GM11168 (cell line): ENCODE measurements at regions not wholly inside any gene's neighbourhood (a gene's known extent, or its start where the extent isn't known, plus 50 kb on each side); places are given as distances from the start of the nearest gene placed in this dataset.

Experiments
- in situ Hi-C: fragments of 300-500 bp; cut with MboI; formaldehyde crosslinking; loops from one replicate; pipeline ENCODE4 v1.12.0; 2022; ENCODE audit warnings: low sequenced_read_pairs; ENCODE audit not compliant: unreplicated experiment

DNA sequence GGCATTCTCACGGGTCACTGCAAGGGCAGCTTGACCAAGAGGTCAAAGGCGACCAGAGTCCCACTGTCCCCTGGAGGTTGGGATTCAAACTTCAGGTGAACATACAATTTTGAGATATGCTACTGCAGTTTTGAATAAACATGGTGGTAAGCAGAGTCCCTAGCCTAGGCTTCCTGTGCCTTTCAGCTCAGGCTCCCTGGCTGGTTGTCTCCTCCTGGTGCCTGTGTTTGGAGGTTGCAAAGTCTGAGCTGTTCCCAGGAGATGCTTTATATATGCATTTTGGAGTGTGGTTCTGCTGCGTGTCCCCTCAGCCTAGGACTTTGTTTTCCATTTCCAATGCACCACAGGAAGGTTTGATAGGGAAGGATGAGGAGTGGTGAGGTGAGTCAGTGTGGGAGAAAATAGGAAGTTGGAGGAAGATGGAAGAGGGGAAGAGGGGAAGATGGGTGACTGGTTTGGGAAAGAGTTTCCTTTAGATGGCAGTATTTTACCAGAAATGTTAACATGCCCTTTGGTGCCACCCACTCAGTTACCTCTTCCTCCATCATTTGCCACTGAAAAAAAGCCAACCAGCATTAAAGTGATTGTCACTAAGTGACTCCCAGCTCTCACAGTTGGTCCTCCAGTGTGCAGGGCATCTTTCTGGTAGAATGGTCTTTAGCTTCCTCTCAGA lies 211.7 kb upstream of the AGTR2 start:
- in situ Hi-C loops: no loop called here

DNA sequence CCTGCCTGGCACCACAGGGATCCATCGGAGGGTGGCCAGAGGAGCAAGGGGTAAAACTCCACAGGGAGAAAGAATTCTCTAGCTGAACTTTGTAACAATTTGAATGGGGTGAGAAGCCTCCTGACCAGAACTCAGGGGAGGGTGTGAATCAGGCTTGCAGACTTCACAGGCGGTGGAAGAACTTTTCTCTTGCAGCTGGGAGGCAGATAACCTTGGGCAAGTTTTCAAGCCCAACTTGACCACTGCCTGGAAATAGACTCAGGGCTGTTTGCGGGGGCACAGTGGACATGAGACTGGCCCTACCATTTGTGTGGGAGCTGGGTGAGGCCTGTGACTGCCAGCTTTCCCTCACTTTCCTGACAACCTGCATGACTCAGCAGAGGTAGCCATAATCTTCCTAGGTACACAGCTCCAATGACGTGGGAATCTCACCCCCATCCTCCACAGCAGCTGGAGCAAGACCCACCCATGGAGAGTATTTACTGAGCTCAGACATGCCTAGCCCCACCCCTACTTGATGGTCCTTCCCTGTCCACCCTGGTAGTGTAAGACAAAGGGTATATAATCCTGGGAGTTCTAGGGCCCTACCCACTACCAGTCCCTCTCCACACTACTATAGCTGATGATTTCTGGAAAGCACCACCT lies 210.0 kb upstream of the AGTR2 start:
- in situ Hi-C loops: no loop called here

DNA sequence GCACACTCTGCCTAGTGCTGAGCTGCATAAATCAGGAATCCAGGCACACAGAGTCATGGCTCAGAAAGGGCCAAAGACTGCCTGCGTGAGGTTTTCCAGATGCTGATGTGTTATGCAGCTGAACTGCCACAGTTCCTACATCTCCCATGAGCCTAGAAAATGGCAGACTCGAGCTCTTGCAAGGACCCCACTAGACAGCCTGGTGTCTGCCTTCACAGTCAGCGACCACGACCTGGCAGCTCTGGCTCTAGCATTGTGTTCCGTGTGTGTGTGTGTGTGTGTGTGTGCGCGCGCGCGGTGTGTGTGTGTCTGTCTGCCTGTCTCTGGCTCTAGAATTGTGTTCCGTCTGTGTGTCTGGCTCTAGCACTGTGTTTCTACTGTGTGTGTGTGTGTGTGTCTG lies 203.6 kb upstream of the AGTR2 start:
- in situ Hi-C loops: no loop called here

DNA sequence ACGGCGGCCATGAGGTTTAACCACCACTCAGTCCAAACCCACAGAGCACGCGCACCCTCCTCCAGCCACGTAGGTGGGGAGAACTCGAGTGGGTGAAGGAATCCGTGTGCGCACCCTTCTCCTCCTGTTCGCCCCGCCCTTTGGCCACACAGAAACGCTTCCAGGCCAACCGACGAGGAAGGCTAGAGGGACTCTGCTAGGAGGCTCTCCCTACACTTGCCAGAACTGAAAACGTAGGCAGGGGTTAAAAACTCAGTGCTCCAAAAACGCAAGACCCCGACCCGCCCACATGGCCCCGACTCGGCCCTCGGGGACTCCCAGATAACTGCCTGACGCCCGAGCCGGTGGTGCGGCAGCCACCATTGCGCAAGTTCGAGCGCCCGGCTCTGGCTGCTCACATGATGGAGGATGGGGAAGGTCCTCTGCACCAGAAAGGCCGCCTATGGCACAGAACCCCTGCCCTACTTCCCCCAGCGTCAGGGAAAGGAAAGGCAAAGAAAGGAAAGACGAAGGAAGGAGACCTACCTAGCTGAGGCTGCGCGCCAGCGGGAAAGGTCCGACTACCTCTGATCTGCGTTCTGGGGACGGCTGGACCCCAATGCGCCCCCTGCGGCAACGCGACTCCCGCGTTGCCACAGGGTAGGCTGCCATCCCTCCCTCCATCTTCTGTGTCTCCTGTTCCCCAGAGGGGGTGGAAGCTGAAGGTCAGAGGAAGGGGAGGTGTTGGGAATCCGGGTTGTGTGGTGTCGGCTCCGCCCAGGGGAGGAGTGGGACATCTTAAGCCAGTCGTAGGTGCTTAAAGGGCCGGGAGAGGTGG lies 201.9 kb upstream of the AGTR2 start:
- in situ Hi-C loops: no loop called here

DNA sequence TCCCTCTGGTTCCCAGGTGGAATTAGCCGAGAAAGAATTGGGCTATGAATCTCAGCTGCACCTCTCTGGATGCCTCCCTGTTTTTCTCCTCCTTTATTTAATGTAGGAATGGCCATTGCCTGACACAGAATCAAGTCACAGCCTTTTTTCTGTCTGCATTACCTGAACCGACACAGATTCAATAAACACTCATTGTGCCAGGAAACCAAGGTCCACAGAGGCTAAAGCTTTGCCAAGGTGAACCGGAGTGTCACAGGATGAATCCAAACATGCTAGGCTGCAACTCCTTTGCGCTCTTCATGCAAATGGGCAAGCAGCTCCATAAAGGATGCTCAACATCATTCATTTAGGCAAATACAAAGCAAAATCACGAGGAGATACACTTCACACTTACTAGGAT lies 199.8 kb upstream of the AGTR2 start:
- in situ Hi-C loops: no loop called here

DNA sequence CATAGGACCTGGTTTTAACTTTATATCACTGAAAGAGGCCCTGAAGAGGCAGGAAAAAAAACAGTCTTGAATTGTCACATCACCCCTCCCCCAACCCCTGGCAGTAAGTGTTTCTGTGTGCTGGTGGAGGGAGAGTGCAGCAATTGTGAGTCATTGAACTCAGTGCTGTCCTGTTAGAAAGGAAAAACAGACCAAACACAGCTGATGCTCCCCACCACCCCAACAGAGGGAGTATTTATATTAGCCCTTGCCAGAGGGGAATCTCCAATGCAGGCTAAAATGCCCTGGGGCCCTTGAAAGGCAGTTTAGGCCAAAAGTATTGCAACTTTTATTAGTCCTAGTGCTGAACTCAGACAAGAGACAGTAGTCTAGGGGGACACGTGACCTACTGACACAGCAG lies 197.8 kb upstream of the AGTR2 start:
- in situ Hi-C loops: no loop called here

DNA sequence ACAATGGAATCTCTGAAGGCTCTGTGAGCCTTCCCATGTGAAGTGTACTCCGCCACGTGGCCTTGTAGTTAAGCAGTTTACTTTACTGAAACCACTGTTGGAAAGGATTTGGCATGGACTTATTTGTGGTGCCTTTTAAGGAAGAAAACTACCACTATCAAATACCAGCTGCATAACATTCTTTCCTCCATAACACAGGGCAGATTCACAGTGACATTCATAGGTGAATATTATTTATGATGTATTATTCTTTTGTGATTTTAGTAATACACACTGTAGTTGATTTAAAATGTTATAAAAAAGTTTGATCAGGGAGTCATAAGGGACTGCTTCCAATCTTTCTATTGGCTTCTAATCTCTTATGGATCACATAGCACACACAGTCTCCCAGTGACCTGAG lies 192.5 kb upstream of the AGTR2 start:
- in situ Hi-C loops: loop anchor here (25.0 kb wide), 1 partner anchor 209 kb away; no protein-coding TSS in a partner anchor

DNA sequence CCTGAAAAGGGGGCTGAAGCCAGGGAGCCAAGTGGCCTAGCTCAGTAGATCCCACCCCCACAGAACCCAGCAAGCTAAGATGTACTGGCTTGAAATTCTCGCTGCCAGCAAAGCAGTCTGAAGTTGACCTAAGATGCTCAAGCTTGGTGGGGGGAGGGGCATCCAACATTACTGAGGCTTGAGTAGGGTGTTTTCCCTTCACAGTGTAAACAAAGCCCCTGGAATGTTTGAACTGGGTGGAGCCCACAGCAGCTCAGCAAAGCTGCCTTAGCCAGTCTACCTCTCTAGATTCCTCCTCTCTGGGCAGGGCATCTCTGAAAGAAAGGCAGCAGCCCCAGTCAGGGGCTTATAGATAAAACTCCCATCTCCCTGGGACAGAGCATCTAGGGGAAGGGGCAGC lies 187.4 kb upstream of the AGTR2 start:
- in situ Hi-C loops: loop anchor here (25.0 kb wide), 1 partner anchor 204 kb away; no protein-coding TSS in a partner anchor

DNA sequence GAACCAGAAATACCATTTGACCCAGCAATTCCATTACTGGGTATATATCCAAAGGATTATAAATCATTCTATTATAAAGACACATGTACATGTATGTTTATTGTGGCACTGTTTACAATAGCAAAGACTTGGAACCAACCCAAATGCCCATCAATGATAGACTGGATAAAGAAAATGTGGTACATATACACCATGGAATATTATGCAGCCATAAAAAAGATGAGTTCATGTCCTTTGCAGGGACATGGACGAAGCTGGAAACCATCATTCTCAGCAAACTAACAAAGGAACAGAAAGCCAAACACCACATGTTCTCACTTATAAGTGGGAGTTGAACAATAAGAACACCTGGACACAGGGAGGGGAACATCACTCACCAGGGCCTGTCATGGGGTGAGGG lies 183.1 kb upstream of the AGTR2 start:
- in situ Hi-C loops: loop anchor here (25.0 kb wide), 1 partner anchor 200 kb away; no protein-coding TSS in a partner anchor

DNA sequence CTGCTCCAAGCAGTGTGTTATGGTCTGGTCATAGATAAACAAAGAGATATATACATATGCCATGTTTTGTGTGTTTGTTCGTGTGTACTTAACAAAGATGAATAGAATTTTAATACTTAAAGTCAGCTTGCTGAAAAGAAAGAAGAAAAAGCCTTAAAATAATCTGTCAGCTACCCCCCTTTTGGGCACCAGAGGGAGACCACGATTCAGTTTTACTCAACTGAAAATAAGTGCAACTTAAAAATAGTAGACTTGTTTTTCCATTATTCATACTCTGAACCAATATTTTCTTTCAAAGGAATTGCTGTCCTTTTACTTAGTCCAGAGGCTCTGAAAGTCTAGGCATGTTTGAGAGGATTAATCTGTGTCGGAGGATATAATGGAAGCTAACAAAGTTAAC lies 181.7 kb upstream of the AGTR2 start:
- in situ Hi-C loops: loop anchor here (25.0 kb wide), 1 partner anchor 198 kb away; no protein-coding TSS in a partner anchor

DNA sequence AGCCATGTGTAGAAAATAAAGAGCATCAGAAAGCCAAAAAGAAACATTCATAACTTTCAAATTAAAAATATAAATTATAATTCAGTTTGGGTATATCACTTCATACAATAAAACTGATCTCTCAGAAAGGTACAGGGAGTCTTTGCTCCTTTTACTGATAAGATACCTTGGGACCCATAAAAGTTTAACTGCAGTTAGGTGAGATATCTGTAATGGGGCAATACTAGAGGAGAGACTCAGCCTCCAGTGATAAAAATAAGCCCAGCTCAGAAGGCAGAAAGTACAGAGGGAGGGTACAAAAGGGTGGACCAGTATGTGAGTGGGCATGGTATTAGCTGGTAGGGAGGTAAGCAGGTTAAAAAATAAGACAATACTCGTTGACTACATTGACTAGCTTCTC lies 180.9 kb upstream of the AGTR2 start:
- in situ Hi-C loops: loop anchor here (25.0 kb wide), 1 partner anchor 198 kb away; no protein-coding TSS in a partner anchor

DNA sequence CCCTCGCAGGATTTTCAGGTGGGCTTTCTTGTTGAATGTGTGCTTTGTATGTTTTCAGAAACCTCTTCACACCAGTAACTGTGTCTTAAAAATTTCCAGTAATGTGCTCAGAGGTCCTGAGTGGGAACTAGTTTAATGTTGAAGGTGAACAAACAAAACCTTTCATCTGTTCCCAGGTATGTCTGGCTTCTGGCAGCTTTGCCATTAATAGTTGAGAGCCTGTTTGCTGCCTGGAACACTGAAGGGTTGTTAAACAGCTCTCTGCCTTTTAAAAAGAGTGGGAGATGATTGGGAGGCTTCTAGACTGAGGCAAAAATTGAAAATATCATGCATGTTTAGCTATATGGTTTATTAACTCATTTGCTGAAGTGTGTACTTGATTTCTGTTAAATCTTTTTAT lies 161.2 kb upstream of the AGTR2 start:
- in situ Hi-C loops: no loop called here

DNA sequence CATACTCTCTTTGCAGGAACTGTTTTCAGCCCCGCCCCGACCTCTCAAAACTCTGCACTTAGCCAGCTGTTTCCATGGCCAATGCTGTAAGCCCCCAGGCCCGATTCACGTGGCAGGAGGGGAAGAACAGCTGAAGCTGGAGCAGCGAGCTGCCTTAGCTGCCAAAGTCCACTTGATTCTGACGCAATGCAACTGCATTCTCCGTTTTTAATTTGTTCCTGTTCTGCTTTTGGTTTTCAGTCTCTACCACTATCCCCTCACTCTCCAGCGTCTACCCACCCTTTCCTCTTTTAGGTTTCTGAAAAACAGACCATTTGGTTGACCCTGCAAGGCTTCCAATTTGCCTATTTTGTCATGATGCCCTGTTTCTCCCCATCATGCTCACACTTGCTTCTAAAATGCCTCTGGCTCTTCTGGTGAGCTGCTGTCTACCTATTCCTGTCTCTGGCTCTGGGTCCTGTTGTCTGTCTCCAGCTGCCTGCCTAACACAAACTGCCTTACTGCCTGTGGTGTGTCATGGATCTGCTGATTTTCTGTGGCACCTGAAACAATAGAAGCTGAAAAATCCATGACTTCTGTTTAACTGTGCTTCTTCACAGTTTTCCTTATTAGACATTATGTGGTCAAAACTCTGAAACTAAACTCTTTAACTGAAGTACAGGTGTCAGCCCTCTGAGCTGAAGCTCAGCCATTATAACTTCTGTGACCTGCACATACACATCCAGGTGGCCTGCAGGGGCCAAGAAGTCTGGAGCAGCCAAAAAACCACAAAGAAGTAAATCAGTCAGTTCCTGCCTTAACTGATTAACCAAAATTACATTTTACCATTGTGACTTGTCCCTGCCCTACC lies 160.5 kb upstream of the AGTR2 start:
- in situ Hi-C loops: no loop called here

DNA sequence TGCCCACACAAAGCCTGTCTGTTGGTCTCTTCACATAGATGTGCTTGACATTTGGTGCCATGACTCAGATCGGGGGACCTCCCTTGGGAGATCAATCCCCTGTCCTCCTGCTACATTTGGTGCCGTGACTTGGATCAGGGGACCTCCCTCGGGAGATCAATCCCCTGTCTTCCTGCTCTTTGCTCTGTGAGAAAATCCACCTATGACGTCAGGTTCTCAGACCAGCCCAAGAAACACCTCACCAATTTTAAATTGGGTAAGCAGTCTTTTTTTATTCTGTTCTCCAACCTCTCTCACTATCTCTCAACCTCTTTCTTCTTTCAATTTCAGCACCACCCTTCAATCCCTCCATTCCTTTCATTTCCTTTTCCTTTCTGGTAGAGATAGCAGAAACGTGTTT lies 159.6 kb upstream of the AGTR2 start:
- in situ Hi-C loops: no loop called here

DNA sequence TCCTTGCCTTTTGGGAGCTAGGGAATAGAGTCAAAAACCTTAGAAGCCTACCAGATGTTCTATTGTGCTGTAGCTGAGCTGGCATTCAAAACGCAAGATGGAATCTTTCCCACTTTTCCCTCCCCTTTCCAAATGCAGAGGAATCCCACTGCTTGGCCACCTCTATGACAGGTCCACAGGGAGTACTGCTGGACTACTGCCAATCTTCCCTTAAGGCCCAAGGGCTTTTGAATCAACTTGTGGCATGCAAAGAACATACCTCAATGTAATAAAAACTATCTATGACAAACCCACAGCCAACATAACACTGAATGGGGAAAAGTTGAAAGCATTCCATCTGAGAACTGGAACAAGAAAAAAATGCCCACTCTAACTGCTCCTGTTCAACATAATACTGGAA lies 139.2 kb upstream of the AGTR2 start:
- in situ Hi-C loops: no loop called here
